ENCODE measurements at regions not wholly inside any gene's neighbourhood (a gene's known extent, or its start where the extent isn't known, plus 50 kb on each side); places are given as distances from the start of the nearest gene placed in this dataset.

DNA sequence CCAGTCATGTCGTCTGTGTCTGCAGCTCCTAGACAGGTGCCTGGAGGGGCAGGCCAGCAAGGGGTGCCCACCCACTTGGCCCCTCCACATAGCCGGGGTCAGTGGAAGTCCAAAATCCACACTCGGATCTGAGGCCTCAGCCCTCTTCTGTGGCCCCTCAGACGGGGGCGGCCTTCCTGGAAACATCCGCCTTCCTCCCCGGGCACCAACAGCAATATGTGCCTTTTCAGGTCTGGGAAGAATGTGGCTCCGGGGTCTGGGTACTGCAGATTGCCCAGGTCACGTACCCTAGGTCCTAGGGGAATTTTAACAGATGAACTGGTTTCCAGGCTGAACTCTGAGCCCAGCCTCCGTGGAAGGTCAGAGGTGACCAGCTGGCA, 208.6 kb downstream of the CTTN start:
- Histone ChIP-seq H3K56ac (ENCODE audit: insufficient read length, low read depth, low read length) (no peak overlapping the region), H2BK5ac (ENCODE audit: insufficient read length, low read length) (no peak overlapping the region), H3K4ac (ENCODE audit: low read depth, low read length) (no peak overlapping the region), H3T11ph (ENCODE audit: low read length) (no peak overlapping the region), H3K23me2 (ENCODE audit: insufficient read length, low read depth, low read length, poor library complexity, severe bottlenecking) (no peaks in the 10 kb centered on the region), H2BK20ac (ENCODE audit: low read depth, low read length, poor library complexity, severe bottlenecking) (no peak overlapping the region), H4K20me1 (ENCODE audit: control insufficient read depth, insufficient read depth, insufficient read length) (no peaks in the 10 kb centered on the region), H3K9ac (ENCODE audit: extremely low read depth, insufficient read length, low read length) (no peak overlapping the region), H2AFZ (ENCODE audit: low read length) (no peak overlapping the region), H3K79me1 (ENCODE audit: insufficient read depth, low read depth, low read length, poor library complexity, severe bottlenecking) (no peaks in the 10 kb centered on the region), H3K4me1 (ENCODE audit: insufficient read depth, low read length) (peaks cover 20% of the 10 kb centered on the region), H4K5ac (ENCODE audit: insufficient read length, low read depth, low read length) (no peak overlapping the region), H3K79me2 (ENCODE audit: insufficient read depth, low read length) (peaks cover 2% of the 10 kb centered on the region; the same call in 1 of the 2 replicates), H3K14ac (ENCODE audit: insufficient read depth, low read length) (no peak overlapping the region; the same call in 1 of the 2 replicates), H2AK5ac (ENCODE audit: insufficient read length, low read length) (no peak overlapping the region), H3K4me2 (ENCODE audit: insufficient read depth, insufficient read length, low read length) (no peak overlapping the region), H4K91ac (ENCODE audit: insufficient read length, low read depth, low read length) (no peak overlapping the region), H2BK120ac (ENCODE audit: low read depth, low read length, poor library complexity, severe bottlenecking) (no peak overlapping the region), H4K8ac (replicated peaks; ENCODE audit: insufficient read length, low read depth, low read length) (no peak overlapping the region), H3K27ac (ENCODE audit: insufficient read length, low read depth, low read length) (no peak overlapping the region), H3K23ac (ENCODE audit: insufficient read length, low read depth, low read length) (no peak overlapping the region), H2BK12ac (ENCODE audit: insufficient read length, low read depth, low read length) (no peak overlapping the region), H3K27me3 (ENCODE audit: insufficient read depth, low read length) (no peaks in the 10 kb centered on the region), H3K18ac (ENCODE audit: insufficient read length, low read depth, low read length) (no peak overlapping the region), H3K9me3 (ENCODE audit: control insufficient read depth, low read depth, low read length) (no peaks in the 10 kb centered on the region), H2BK15ac (ENCODE audit: low read depth, low read length) (no peak overlapping the region)
- no peak for DNase-seq
- no peak overlapping the region for H3K4me3 Mint-ChIP-seq
- no peaks in the 10 kb centered on the region for H3K9me3 Mint-ChIP-seq
- TF ChIP-seq, protein P1, sequence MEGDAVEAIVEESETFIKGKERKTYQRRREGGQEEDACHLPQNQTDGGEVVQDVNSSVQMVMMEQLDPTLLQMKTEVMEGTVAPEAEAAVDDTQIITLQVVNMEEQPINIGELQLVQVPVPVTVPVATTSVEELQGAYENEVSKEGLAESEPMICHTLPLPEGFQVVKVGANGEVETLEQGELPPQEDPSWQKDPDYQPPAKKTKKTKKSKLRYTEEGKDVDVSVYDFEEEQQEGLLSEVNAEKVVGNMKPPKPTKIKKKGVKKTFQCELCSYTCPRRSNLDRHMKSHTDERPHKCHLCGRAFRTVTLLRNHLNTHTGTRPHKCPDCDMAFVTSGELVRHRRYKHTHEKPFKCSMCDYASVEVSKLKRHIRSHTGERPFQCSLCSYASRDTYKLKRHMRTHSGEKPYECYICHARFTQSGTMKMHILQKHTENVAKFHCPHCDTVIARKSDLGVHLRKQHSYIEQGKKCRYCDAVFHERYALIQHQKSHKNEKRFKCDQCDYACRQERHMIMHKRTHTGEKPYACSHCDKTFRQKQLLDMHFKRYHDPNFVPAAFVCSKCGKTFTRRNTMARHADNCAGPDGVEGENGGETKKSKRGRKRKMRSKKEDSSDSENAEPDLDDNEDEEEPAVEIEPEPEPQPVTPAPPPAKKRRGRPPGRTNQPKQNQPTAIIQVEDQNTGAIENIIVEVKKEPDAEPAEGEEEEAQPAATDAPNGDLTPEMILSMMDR (conservative IDR thresholded peaks at IDR 0.05) = no peak
- H3K27me3 Mint-ChIP-seq (ENCODE audit: low read depth) = no peaks in the 10 kb centered on the region; the same call in 1 of the 2 replicates
- no CpG with 5 or more reads among the region's 10 CpGs for WGBS (ENCODE audit: extremely low coverage, insufficient read length, low lambda C conversion rate)
- H3K27ac Mint-ChIP-seq = no peak overlapping the region
- H3K36me3 Mint-ChIP-seq (ENCODE audit: insufficient read depth in 1 of 3, low read depth in 3 of 3) = no peaks in the 10 kb centered on the region; a peak in 1 of 7 replicates
- peaks cover 48 to 60% of the 10 kb centered on the region in 2 experiments for H3K4me1 Mint-ChIP-seq
